Loucy (cell line): ENCODE measurements at regions not wholly inside any gene's neighbourhood (a gene's known extent, or its start where the extent isn't known, plus 50 kb on each side); places are given as distances from the start of the nearest gene placed in this dataset.

Source experiments
- H2AFZ ChIP-seq: fragments of 200-600 bp; sonication (generic); 2 replicates; pipeline ENCODE4 v1.6.0; 2016; ENCODE audit warnings: antibody characterized with exemption, mild to moderate bottlenecking, low read length, moderate library complexity
- H3F3A ChIP-seq: fragments of 200-600 bp; 2 replicates; pipeline ENCODE4 v1.6.0; 2016; ENCODE audit warnings: antibody characterized with exemption, low read depth, mild to moderate bottlenecking
- H3K27me3 ChIP-seq: fragments of 200-600 bp; sonication (generic); 2 replicates; pipeline ENCODE4 v1.6.1; 2014; ENCODE audit warnings: low read length, mild to moderate bottlenecking; ENCODE audit not compliant: insufficient read depth, poor library complexity, severe bottlenecking
- H3K36me3 ChIP-seq: fragments of 200-600 bp; sonication (generic); 2 replicates; pipeline ENCODE4 v1.6.1; 2016; ENCODE audit warnings: low read length; ENCODE audit not compliant: insufficient read depth
- H3K4me1 ChIP-seq: fragments of 200-600 bp; sonication (generic); 2 replicates; pipeline ENCODE4 v1.5.1; 2014; ENCODE audit warnings: low read length, mild to moderate bottlenecking; ENCODE audit not compliant: insufficient read depth, poor library complexity, severe bottlenecking
- H3K4me2 ChIP-seq: fragments of 200-600 bp; sonication (generic); 2 replicates; pipeline ENCODE4 v1.6.0; 2014; ENCODE audit warnings: antibody characterized with exemption, low read length, low read depth, mild to moderate bottlenecking; ENCODE audit not compliant: poor library complexity, severe bottlenecking
- H3K4me3 ChIP-seq: fragments of 200-600 bp; sonication (generic); 2 replicates; pipeline ENCODE4 v1.5.1; 2014; ENCODE audit warnings: low read length, mild to moderate bottlenecking, mixed read lengths; ENCODE audit not compliant: poor library complexity, severe bottlenecking
- H3K79me2 ChIP-seq: fragments of 200-600 bp; sonication (generic); 2 replicates; pipeline ENCODE4 v1.6.1; 2014; ENCODE audit warnings: low read length; ENCODE audit not compliant: insufficient read depth
- H3K9ac ChIP-seq: fragments of 200-600 bp; sonication (generic); 2 replicates; pipeline ENCODE4 v1.6.0; 2014; ENCODE audit warnings: mild to moderate bottlenecking, low read depth, low read length, moderate library complexity; ENCODE audit not compliant: poor library complexity, severe bottlenecking
- H3K9me2 ChIP-seq: fragments of 200-600 bp; sonication (generic); replicated peaks from 2 replicates; pipeline ENCODE4 v1.6.1; 2016; ENCODE audit warnings: low read depth, low read length, mixed read lengths
- H3K9me3 ChIP-seq: fragments of 200-600 bp; sonication (generic); 2 replicates; pipeline ENCODE4 v1.6.1; 2014; ENCODE audit warnings: mild to moderate bottlenecking, antibody characterized with exemption, low read length, low read depth; ENCODE audit not compliant: insufficient read depth
- H4K20me1 ChIP-seq: fragments of 200-600 bp; sonication (generic); 2 replicates; pipeline ENCODE4 v1.6.0; 2014; ENCODE audit warnings: antibody characterized with exemption, low read length, mild to moderate bottlenecking; ENCODE audit not compliant: insufficient read depth, poor library complexity, severe bottlenecking
- CTCF ChIP-seq: fragments of 200-600 bp; sonication (generic); conservative IDR thresholded peaks from 2 replicates; pipeline ENCODE4 v1.5.1; 2014; ENCODE audit warnings: mild to moderate bottlenecking, antibody characterized with exemption, low read length
- EZH2phosphoT487 ChIP-seq: fragments of 200-600 bp; IDR thresholded peaks from 2 replicates; pipeline ENCODE4 v1.6.1; 2018; ENCODE audit warnings: antibody characterized with exemption, mild to moderate bottlenecking, moderate library complexity, borderline replicate concordance

GRCh38 chr10:78768876-78769275, 299.9 kb upstream of the ZMIZ1 start:
- Histone ChIP-seq H3K4me3 (no peak overlapping the region), H2AFZ (no peak overlapping the region), H3K9me3 (no peaks in the 10 kb centered on the region), H3K9me2 (no peaks in the 10 kb centered on the region), H3K9ac (no peak overlapping the region), H4K20me1 (no peaks in the 10 kb centered on the region), H3K27me3 (no peaks in the 10 kb centered on the region), H3F3A (no peaks in the 10 kb centered on the region), H3K4me1 (no peaks in the 10 kb centered on the region), H3K36me3 (no peaks in the 10 kb centered on the region), H3K4me2 (no peak overlapping the region), H3K79me2 (no peaks in the 10 kb centered on the region)
- TF ChIP-seq CTCF (no peak), EZH2phosphoT487 (no peak)

- no peak overlapping the region for H3K4me3 ChIP-seq
- no peaks in the 10 kb centered on the region for H3K79me2 ChIP-seq
- H2AFZ ChIP-seq, result no peak overlapping the region
- TF ChIP-seq EZH2phosphoT487 (no peak), CTCF (no peak)
- H3K9me2 ChIP-seq, result no peaks in the 10 kb centered on the region
- H3K9ac ChIP-seq, result no peak overlapping the region
- H3K4me2 ChIP-seq, result no peak overlapping the region
- H3K36me3 ChIP-seq, result no peaks in the 10 kb centered on the region
- H3F3A ChIP-seq, result no peaks in the 10 kb centered on the region
- no peaks in the 10 kb centered on the region for H4K20me1 ChIP-seq
- no peaks in the 10 kb centered on the region for H3K9me3 ChIP-seq
- H3K27me3 ChIP-seq, result no peaks in the 10 kb centered on the region
- no peaks in the 10 kb centered on the region for H3K4me1 ChIP-seq
Observed at GRCh38 chr10:78769526-78769925, 299.2 kb upstream of the ZMIZ1 start.

- Histone ChIP-seq H3K4me1 (no peaks in the 10 kb centered on the region), H2AFZ (no peak overlapping the region), H4K20me1 (no peaks in the 10 kb centered on the region), H3K36me3 (no peaks in the 10 kb centered on the region), H3K9me2 (no peaks in the 10 kb centered on the region), H3K4me3 (no peak overlapping the region), H3K79me2 (no peaks in the 10 kb centered on the region), H3K9ac (no peak overlapping the region), H3K27me3 (no peaks in the 10 kb centered on the region), H3K4me2 (no peak overlapping the region), H3K9me3 (no peaks in the 10 kb centered on the region), H3F3A (no peaks in the 10 kb centered on the region)
- TF ChIP-seq CTCF (no peak), EZH2phosphoT487 (no peak)
Observed at GRCh38 chr10:78770167-78771090, 298.3 kb upstream of the ZMIZ1 start.
